ENCODE measurements at regions not wholly inside any gene's neighbourhood (a gene's known extent, or its start where the extent isn't known, plus 50 kb on each side); places are given as distances from the start of the nearest gene placed in this dataset.

- TF ChIP-seq SP1 (IDR thresholded peaks at IDR 0.05) (no peak), ARNT (IDR thresholded peaks at IDR 0.05) (no peak), BHLHE40 (IDR thresholded peaks at IDR 0.05; ENCODE audit: borderline replicate concordance) (no peak), PKNOX1 (IDR thresholded peaks at IDR 0.05) (no peak)
Measured at GRCh38 chr10:6987536-6987945, 407.5 kb upstream of the PRKCQ start.

Data from HEK293T (cell line).